ENCODE measurements at regions not wholly inside any gene's neighbourhood (a gene's known extent, or its start where the extent isn't known, plus 50 kb on each side); places are given as distances from the start of the nearest gene placed in this dataset.
A peak's percentile ranks its signal among the peaks of the same experiment; 100 is the strongest.

DNA sequence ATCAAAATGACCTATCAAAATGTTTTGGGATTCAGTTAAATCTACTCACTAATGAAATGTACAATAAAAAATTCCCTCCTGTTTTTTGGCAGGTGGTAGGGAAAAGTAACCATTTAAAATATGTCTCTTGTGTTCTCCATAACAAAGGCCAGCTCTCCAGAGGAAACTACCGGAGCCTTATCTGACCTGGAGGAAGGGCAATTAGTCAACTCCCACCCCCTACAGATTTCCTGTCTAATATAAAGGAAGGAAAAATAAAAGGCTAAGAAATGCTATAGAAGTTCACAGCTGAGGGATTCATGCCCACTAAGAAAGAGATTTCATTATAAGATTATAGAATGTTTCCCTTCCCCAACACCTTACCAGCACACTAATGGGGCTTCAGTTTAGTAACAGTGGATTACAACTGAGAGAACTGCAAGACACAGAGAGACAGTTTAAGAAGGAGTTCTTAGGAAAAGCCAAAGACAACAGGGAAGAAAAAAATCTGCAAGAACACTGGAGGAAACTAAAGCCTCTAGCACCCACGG lies 376.5 kb upstream of the KCNMB2 start (continued):
- TF ChIP-seq CHD7 (IDR thresholded peaks at IDR 0.05; ENCODE audit: insufficient replicate concordance, low read length) = peak; percentile 30
- TF ChIP-seq RBBP5 (IDR thresholded peaks at IDR 0.05; ENCODE audit: borderline replicate concordance, low read depth, low read length) = no peak
